H1 (cell line): ENCODE measurements at regions not wholly inside any gene's neighbourhood (a gene's known extent, or its start where the extent isn't known, plus 50 kb on each side); places are given as distances from the start of the nearest gene placed in this dataset.

Experiments
- CTCF ChIA-PET: fragments of 300-600 bp; sonication (Branson Sonifier 250); formaldehyde crosslinking; loops from one replicate; lab custom pipeline; 2021; ENCODE audit not compliant: partially characterized antibody; lab: Charles Lee
- POLR2A ChIA-PET: fragments of 300-600 bp; sonication (Branson Sonifier 250); formaldehyde crosslinking; loops from one replicate; lab custom pipeline; 2021; ENCODE audit warnings: inconsistent platforms; ENCODE audit not compliant: partially characterized antibody; lab: Charles Lee
- DNase-seq, 2 experiments: peaks; one replicate each; pipeline versions ENCODE4 v3.0.0 to v3.0.0-alpha.2; 2010 to 2022; ENCODE audit warnings: low spot score in 2 of 2, low read depth in 1 of 2, mixed read lengths in 1 of 2
- FAIRE-seq: peaks from 2 replicates; lab custom pipeline; 2011; peaks lifted over from hg19 to GRCh38; lab: Jason Lieb, UNC
- H2AFZ ChIP-seq: 2 replicates; pipeline ENCODE4 v1.8.1; 2012; ENCODE audit warnings: low read length, inconsistent platforms
- H2AK5ac ChIP-seq: 2 replicates; pipeline ENCODE4 v1.6.1; 2013; ENCODE audit warnings: low read depth, low read length
- H2BK120ac ChIP-seq: replicated peaks from 2 replicates; pipeline ENCODE3; 2013; ENCODE audit warnings: low read depth, low read length, inconsistent platforms
- H2BK12ac ChIP-seq: 2 replicates; pipeline ENCODE4 v1.6.1; 2013; ENCODE audit warnings: low read depth, low read length
- H2BK15ac ChIP-seq: 2 replicates; pipeline ENCODE4 v1.6.1; 2013; ENCODE audit warnings: low read length
- H2BK20ac ChIP-seq: 2 replicates; pipeline ENCODE4 v1.6.1; 2013; ENCODE audit warnings: low read length
- H2BK5ac ChIP-seq: 2 replicates; pipeline ENCODE4 v1.6.1; 2013; ENCODE audit warnings: low read depth, low read length
- H3K14ac ChIP-seq: 2 replicates; pipeline ENCODE4 v1.6.1; 2013; ENCODE audit warnings: inconsistent platforms; ENCODE audit not compliant: insufficient read length
- H3K18ac ChIP-seq: 2 replicates; pipeline ENCODE4 v1.6.1; 2013; ENCODE audit warnings: low read length; ENCODE audit errors: extremely low read depth
- H3K23ac ChIP-seq: 2 replicates; pipeline ENCODE4 v1.6.1; 2013; ENCODE audit warnings: inconsistent platforms; ENCODE audit not compliant: insufficient read length
- H3K23me2 ChIP-seq: 2 replicates; pipeline ENCODE4 v1.6.1; 2013; ENCODE audit warnings: low read depth, low read length
- H3K27ac ChIP-seq: 2 replicates; pipeline ENCODE4 v1.6.1; 2011; ENCODE audit warnings: low read depth, low read length, inconsistent platforms
- H3K27me3 ChIP-seq, 4 experiments: replicated peaks in 1 of 4; 1 replicate in 1 of 4; 2 replicates in 3 of 4; pipeline versions ENCODE4 v1.6.1 to v1.8.1; 2011 to 2013; ENCODE audit warnings: low read length in 3 of 4, mild to moderate bottlenecking in 3 of 4, inconsistent platforms in 2 of 4, mixed read lengths in 2 of 4, moderate library complexity in 1 of 4; ENCODE audit not compliant: control insufficient read depth in 3 of 4, insufficient read depth in 3 of 4; ENCODE audit errors: extremely low read depth in 1 of 4
- H3K36me3 ChIP-seq, 4 experiments: 2 replicates each; pipeline versions ENCODE4 v1.6.1 to v1.8.1; 2011 to 2013; ENCODE audit warnings: mild to moderate bottlenecking in 4 of 4, low read length in 3 of 4, moderate library complexity in 2 of 4, control low read depth in 1 of 4, inconsistent platforms in 1 of 4; ENCODE audit not compliant: insufficient read depth in 4 of 4, control insufficient read depth in 2 of 4
- H3K4ac ChIP-seq: replicated peaks from 2 replicates; pipeline ENCODE3; 2013; ENCODE audit warnings: low read length, low read depth, mixed read lengths, inconsistent platforms; ENCODE audit not compliant: insufficient read length
- H3K4me1 ChIP-seq, 4 experiments: replicated peaks in 1 of 4; 1 replicate in 1 of 4; 2 replicates in 3 of 4; pipeline versions ENCODE4 v1.6.1 to v1.8.1; 2011 to 2013; ENCODE audit warnings: low read length in 3 of 4, inconsistent platforms in 2 of 4, mixed read lengths in 1 of 4; ENCODE audit not compliant: insufficient read depth in 4 of 4, control insufficient read depth in 3 of 4
- H3K4me2 ChIP-seq, 2 experiments: 2 replicates each; pipeline versions ENCODE4 v1.6.1 to v1.8.1; 2011 to 2013; ENCODE audit warnings: low read depth in 2 of 2, low read length in 2 of 2, control low read depth in 1 of 2, inconsistent platforms in 1 of 2, mild to moderate bottlenecking in 1 of 2; ENCODE audit not compliant: insufficient read depth in 1 of 2
- H3K4me3 ChIP-seq, 4 experiments: fragments of 200-600, 300-600 bp in 1 of 4; sonication (generic), shearing (Covaris generic), sonication (Bioruptor Twin) in 1 of 4; 2 replicates each; pipeline versions ENCODE4 v1.5.1 to v1.8.1; 2011 to 2016; ENCODE audit warnings: low read length in 4 of 4, low read depth in 3 of 4, control low read depth in 2 of 4, inconsistent platforms in 2 of 4, mild to moderate bottlenecking in 2 of 4, mixed read lengths in 1 of 4, moderate library complexity in 1 of 4; ENCODE audit not compliant: insufficient read depth in 2 of 4; ENCODE audit errors: extremely low read depth in 1 of 4
- H3K56ac ChIP-seq: replicated peaks from 2 replicates; pipeline ENCODE3; 2013; ENCODE audit warnings: low read depth, mild to moderate bottlenecking, mixed read lengths, low read length, inconsistent platforms; ENCODE audit not compliant: insufficient read length
- H3K79me1 ChIP-seq: 2 replicates; pipeline ENCODE4 v1.6.1; 2013; ENCODE audit warnings: low read depth, low read length, control low read depth
- H3K79me2 ChIP-seq, 2 experiments: 2 replicates each; pipeline versions ENCODE4 v1.6.1 to v1.8.1; 2012 to 2013; ENCODE audit warnings: low read length in 2 of 2, mild to moderate bottlenecking in 2 of 2, inconsistent platforms in 1 of 2; ENCODE audit not compliant: insufficient read depth in 2 of 2, control insufficient read depth in 1 of 2
- H3K9ac ChIP-seq, 4 experiments: replicated peaks in 1 of 4; 1 replicate in 1 of 4; 2 replicates in 3 of 4; pipeline versions ENCODE4 v1.6.1 to v1.8.1; 2011 to 2013; ENCODE audit warnings: low read depth in 3 of 4, low read length in 3 of 4, control low read depth in 2 of 4, mild to moderate bottlenecking in 2 of 4, moderate library complexity in 2 of 4, inconsistent platforms in 1 of 4; ENCODE audit errors: extremely low read depth in 1 of 4
- H3K9me3 ChIP-seq, 2 experiments: 2 replicates each; pipeline versions ENCODE4 v1.6.1 to v1.8.1; 2012 to 2013; ENCODE audit warnings: mild to moderate bottlenecking in 2 of 2, moderate library complexity in 2 of 2, control low read depth in 1 of 2, inconsistent platforms in 1 of 2, low read depth in 1 of 2, low read length in 1 of 2, mixed read lengths in 1 of 2; ENCODE audit not compliant: insufficient read depth in 2 of 2
- H4K20me1 ChIP-seq, 2 experiments: replicated peaks in 1 of 2; 2 replicates each; pipeline versions ENCODE3 to v1.8.1; 2011 to 2013; ENCODE audit warnings: inconsistent platforms in 2 of 2, low read length in 2 of 2, mild to moderate bottlenecking in 1 of 2; ENCODE audit not compliant: insufficient read depth in 2 of 2, control insufficient read depth in 1 of 2
- H4K5ac ChIP-seq: 2 replicates; pipeline ENCODE4 v1.6.1; 2013; ENCODE audit warnings: low read length, low read depth, mixed read lengths, inconsistent platforms; ENCODE audit not compliant: insufficient read length
- H4K8ac ChIP-seq: 2 replicates; pipeline ENCODE4 v1.8.0; 2013; ENCODE audit warnings: mild to moderate bottlenecking, moderate library complexity, low read length, inconsistent platforms; ENCODE audit not compliant: insufficient read depth; ENCODE audit errors: extremely low read depth
- H4K91ac ChIP-seq: replicated peaks from 2 replicates; pipeline ENCODE3; 2013; ENCODE audit warnings: low read length, mixed read lengths, inconsistent platforms; ENCODE audit not compliant: insufficient read length
- HDAC6 ChIP-seq: IDR thresholded peaks from one replicate; pipeline ENCODE4 v1.7.1; 2012; ENCODE audit warnings: low read depth, mild to moderate bottlenecking, inconsistent platforms, low read length, moderate library complexity
- POLR2AphosphoS5 ChIP-seq: IDR thresholded peaks from 2 replicates; pipeline ENCODE4 v1.6.1; 2011; ENCODE audit warnings: low read depth, low read length
- RXRA ChIP-seq: IDR thresholded peaks from 2 replicates; pipeline ENCODE4 v1.6.1; 2011; ENCODE audit warnings: low read depth, mild to moderate bottlenecking, low read length, moderate library complexity; ENCODE audit not compliant: insufficient read depth
- TEAD4 ChIP-seq: IDR thresholded peaks from 2 replicates; pipeline ENCODE4 v1.6.1; 2012; ENCODE audit warnings: low read depth, low read length, inconsistent platforms, mixed read lengths
- WGBS, 2 experiments: shearing (Covaris generic) in 1 of 2; methylation state at CpG; one replicate each; pipeline versions ENCODE4 v1.1.6 to v1.1.7; 2013 to 2015; ENCODE audit warnings: low lambda C conversion rate in 2 of 2, mixed read lengths in 2 of 2, inconsistent platforms in 1 of 2, low coverage in 1 of 2, missing lambda C conversion rate in 1 of 2; ENCODE audit not compliant: insufficient replicate concordance in 2 of 2, insufficient coverage in 1 of 2, insufficient read length in 1 of 2; ENCODE audit errors: extremely low coverage in 1 of 2, missing lambda C conversion rate in 1 of 2; 5-methylcytosine and 5-hydroxymethylcytosine counted together
- TF ChIP-seq, protein P1 (sequence below): IDR thresholded peaks from 2 replicates; pipeline ENCODE4 v1.6.1; 2011; ENCODE audit warnings: low read length, improper control_type of control experiment

GRCh38 chr7:86925221-86925620 is 134.2 kb downstream of the ELAPOR2 start:
- Histone ChIP-seq H3K4ac (no peak overlapping the region), H4K5ac (no peak overlapping the region), H3K79me1 (no peaks in the 10 kb centered on the region; the same call in 1 of the 2 replicates), H3K56ac (no peak overlapping the region), H3K79me2 (no peaks in the 10 kb centered on the region), H2BK15ac (no peak overlapping the region), H3K14ac (no peak overlapping the region), H3K18ac (no peak overlapping the region), H3K27me3 (peaks cover 0 to 4% (median 2%) of the 10 kb centered on the region in 4 experiments; a peak in 3 of 7 replicates), H2BK12ac (no peak overlapping the region), H4K20me1 (peaks cover 0 to 3% of the 10 kb centered on the region in 2 experiments), H3K4me2 (no peak overlapping the region), H3K23me2 (no peaks in the 10 kb centered on the region), H3K9me3 (no peaks in the 10 kb centered on the region), H3K4me3 (no peak overlapping the region), H4K8ac (no peak overlapping the region), H2BK120ac (no peak overlapping the region), H2AFZ (no peak overlapping the region), H3K4me1 (no peaks in the 10 kb centered on the region), H3K36me3 (peaks cover 0 to 20% (median 5%) of the 10 kb centered on the region in 4 experiments; a peak in 4 of 8 replicates), H2BK5ac (no peak overlapping the region), H3K27ac (no peak overlapping the region), H2AK5ac (no peak overlapping the region), H2BK20ac (no peak overlapping the region), H4K91ac (no peak overlapping the region), H3K9ac (no peak overlapping the region), H3K23ac (no peak overlapping the region)
- WGBS, 2 experiments: 100% methylated on average over 1 of the region's 1 CpG; no CpG with 5 or more reads in 1 of the 2 experiments
- ChIA-PET CTCF (interaction anchor here (1.0 to 4.4 kb wide), 7 partner anchors 9 to 954 kb away, joined by 3 to 86 read pairs (median 3); partner anchors contain the start of gene DMTF1), POLR2A (no interaction called here)
- TF ChIP-seq RXRA: no peak
- TF ChIP-seq, protein P1, sequence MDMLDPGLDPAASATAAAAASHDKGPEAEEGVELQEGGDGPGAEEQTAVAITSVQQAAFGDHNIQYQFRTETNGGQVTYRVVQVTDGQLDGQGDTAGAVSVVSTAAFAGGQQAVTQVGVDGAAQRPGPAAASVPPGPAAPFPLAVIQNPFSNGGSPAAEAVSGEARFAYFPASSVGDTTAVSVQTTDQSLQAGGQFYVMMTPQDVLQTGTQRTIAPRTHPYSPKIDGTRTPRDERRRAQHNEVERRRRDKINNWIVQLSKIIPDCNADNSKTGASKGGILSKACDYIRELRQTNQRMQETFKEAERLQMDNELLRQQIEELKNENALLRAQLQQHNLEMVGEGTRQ: no peak
- no peak for TF ChIP-seq POLR2AphosphoS5
- no peak for TF ChIP-seq HDAC6
- TF ChIP-seq TEAD4: no peak
- no peak for DNase-seq
- no peak for FAIRE-seq
